ENCODE measurements at regions not wholly inside any gene's neighbourhood (a gene's known extent, or its start where the extent isn't known, plus 50 kb on each side); places are given as distances from the start of the nearest gene placed in this dataset.

- peak in 2 of 3 donors; percentile 9 to 32 for DNase-seq (ENCODE audit: low read depth in 2 of 3, low spot score in 2 of 3)
Observed at GRCh38 chr2:235244255-235245220, 249.3 kb upstream of the AGAP1 start.

- no peak for DNase-seq (ENCODE audit: low read depth in 2 of 3, low spot score in 2 of 3)
Observed at GRCh38 chr2:235247001-235247400, 246.8 kb upstream of the AGAP1 start.

- no peak for DNase-seq (ENCODE audit: low read depth in 2 of 3, low spot score in 2 of 3)
Observed at GRCh38 chr2:235255693-235256092, 238.2 kb upstream of the AGAP1 start.

GRCh38 chr2:235257590-235257989 lies 236.3 kb upstream of the AGAP1 start:
- no peak for DNase-seq (ENCODE audit: low read depth in 2 of 3, low spot score in 2 of 3)

GRCh38 chr2:235262750-235263149 lies 231.1 kb upstream of the AGAP1 start:
- no peak for DNase-seq (ENCODE audit: low read depth in 2 of 3, low spot score in 2 of 3)

GRCh38 chr2:235263205-235264120 lies 230.4 kb upstream of the AGAP1 start:
- DNase-seq (ENCODE audit: low read depth in 2 of 3, low spot score in 2 of 3), result no peak

- no peak for DNase-seq (ENCODE audit: low read depth in 2 of 3, low spot score in 2 of 3)
Observed at GRCh38 chr2:235264121-235264493, 229.7 kb upstream of the AGAP1 start.

- DNase-seq (ENCODE audit: low read depth in 2 of 3, low spot score in 2 of 3), result no peak
Observed at GRCh38 chr2:235264512-235264911, 229.3 kb upstream of the AGAP1 start.

- no peak for DNase-seq (ENCODE audit: low read depth in 2 of 3, low spot score in 2 of 3)
Observed at GRCh38 chr2:235265348-235265965, 228.4 kb upstream of the AGAP1 start.

- no peak for DNase-seq (ENCODE audit: low read depth in 2 of 3, low spot score in 2 of 3)
Observed at GRCh38 chr2:235267251-235267650, 226.6 kb upstream of the AGAP1 start.

GRCh38 chr2:235268535-235268934 lies 225.3 kb upstream of the AGAP1 start:
- no peak for DNase-seq (ENCODE audit: low read depth in 2 of 3, low spot score in 2 of 3)

GRCh38 chr2:235270291-235270690 lies 223.6 kb upstream of the AGAP1 start:
- no peak for DNase-seq (ENCODE audit: low read depth in 2 of 3, low spot score in 2 of 3)

GRCh38 chr2:235270956-235271355 lies 222.9 kb upstream of the AGAP1 start:
- DNase-seq (ENCODE audit: low read depth in 2 of 3, low spot score in 2 of 3), result peak in 2 of 3 donors; percentile 85 to 92

GRCh38 chr2:235271936-235272335 lies 221.9 kb upstream of the AGAP1 start:
- no peak for DNase-seq (ENCODE audit: low read depth in 2 of 3, low spot score in 2 of 3)

- DNase-seq (ENCODE audit: low read depth in 2 of 3, low spot score in 2 of 3), result no peak
Observed at GRCh38 chr2:235274023-235274422, 219.8 kb upstream of the AGAP1 start.

- no peak for DNase-seq (ENCODE audit: low read depth in 2 of 3, low spot score in 2 of 3)
Observed at GRCh38 chr2:235277485-235277884, 216.4 kb upstream of the AGAP1 start.

- no peak for DNase-seq (ENCODE audit: low read depth in 2 of 3, low spot score in 2 of 3)
Observed at GRCh38 chr2:235278771-235279355, 215.0 kb upstream of the AGAP1 start.

GRCh38 chr2:235279965-235280364 lies 213.9 kb upstream of the AGAP1 start:
- no peak for DNase-seq (ENCODE audit: low read depth in 2 of 3, low spot score in 2 of 3)

- DNase-seq (ENCODE audit: low read depth in 2 of 3, low spot score in 2 of 3), result no peak
Observed at GRCh38 chr2:235283246-235283645, 210.6 kb upstream of the AGAP1 start.

- DNase-seq (ENCODE audit: low read depth in 2 of 3, low spot score in 2 of 3), result no peak
Observed at GRCh38 chr2:235286622-235287374, 207.0 kb upstream of the AGAP1 start.
